GM19043 (cell line): ENCODE measurements at regions not wholly inside any gene's neighbourhood (a gene's known extent, or its start where the extent isn't known, plus 50 kb on each side); places are given as distances from the start of the nearest gene placed in this dataset.

Source experiments
- ATAC-seq: cut with Tn5 transposase; IDR thresholded peaks from one replicate; pipeline ENCODE4 v1.9.1; 2021; ENCODE audit warnings: low read depth; ENCODE audit not compliant: unreplicated experiment

DNA sequence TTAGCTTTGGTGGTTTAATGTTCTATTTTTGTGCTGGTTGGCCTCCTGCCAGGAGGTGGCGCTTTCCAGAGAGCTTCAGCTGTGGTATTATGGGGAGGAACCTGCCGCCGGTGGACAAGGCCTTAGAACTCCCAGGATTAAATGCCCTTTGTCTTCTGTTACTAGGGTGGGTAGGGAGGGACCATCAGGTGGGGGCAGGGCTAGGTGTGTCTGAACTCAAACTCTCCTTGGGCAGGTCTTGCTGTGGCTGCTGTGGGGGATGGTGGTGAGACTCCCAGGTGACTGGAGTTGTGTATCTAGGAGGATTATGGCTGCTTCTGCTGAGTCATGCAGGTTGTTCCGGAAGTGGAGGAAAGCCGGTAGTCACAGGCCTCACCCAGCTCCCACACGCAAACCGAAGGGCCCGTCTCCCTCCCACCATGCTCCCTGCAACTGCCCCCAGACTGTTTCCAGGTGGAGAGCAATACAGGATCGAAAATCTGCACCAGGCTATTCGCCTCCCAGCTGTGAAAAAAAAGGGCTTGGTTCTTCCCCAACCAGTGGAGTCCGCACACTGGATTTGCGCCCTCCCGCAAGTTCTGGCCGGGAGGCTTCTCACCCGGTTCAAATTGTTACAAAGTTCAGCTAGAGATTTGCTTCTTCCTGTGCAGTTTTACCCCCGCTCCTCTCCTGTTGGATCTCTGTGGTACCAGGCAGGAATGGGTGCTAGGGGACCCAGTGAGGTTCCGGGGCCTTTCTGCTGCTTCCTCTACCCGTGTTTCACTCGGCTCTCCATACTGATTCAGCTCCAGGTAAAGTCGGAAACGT, 220.5 kb downstream of the CENPF start:
- ATAC-seq: no peak

DNA sequence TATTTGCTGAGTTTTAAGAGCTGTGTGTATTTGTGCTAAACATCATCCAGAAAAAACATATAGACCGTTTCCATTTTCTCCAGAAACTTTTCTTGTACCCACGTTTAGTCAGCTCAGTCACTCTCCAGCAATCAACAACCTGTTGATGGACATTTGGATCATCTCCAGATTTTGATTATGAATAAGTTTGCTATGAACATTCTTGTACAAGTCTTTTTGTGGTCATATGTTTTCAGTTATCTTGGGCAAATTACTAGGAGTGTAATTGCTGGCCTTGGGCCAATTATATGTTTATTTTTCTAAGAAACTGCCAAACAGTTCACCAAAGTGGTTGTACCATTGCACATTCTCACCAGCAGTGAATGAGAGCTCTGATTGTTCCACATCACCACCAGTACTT, 221.8 kb downstream of the CENPF start:
- ATAC-seq: no peak

DNA sequence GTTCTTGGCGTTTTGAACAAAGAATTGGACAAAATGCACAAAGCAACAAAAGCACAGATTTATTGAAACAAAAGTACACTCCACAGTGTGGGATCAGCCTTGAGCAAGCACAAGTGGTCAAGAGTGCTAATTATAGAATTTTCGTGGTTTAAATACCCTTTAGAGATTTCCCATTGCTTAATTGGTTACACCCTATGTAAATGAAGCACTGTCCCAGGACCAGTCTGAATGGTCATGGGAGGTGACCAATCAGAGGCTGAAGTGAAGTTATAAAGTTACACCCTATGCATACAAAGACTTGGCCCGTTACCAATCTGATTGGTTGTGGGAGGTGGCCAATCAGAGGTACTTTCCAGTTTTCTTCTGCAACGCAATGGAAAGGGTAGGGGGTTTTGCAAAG, 223.6 kb downstream of the CENPF start:
- ATAC-seq: no peak

DNA sequence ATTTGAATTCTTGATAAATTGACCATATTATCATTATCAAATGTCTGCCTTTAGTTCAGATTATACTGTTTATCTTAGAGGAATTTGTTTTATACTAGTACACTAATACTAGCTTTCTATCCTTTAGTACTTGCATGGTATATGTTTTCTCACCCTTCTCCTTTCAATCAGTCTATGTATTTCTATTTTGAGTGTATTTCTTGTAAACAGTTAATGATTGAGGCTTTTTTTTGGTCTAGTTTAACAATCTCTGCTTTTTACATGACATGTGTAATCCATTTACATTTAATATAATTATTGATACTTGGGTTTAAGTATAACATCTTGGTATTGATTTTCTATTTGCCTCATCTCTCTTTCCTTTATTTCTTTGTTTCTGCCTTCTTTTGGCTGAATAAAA, 224.9 kb downstream of the CENPF start:
- ATAC-seq: no peak

DNA sequence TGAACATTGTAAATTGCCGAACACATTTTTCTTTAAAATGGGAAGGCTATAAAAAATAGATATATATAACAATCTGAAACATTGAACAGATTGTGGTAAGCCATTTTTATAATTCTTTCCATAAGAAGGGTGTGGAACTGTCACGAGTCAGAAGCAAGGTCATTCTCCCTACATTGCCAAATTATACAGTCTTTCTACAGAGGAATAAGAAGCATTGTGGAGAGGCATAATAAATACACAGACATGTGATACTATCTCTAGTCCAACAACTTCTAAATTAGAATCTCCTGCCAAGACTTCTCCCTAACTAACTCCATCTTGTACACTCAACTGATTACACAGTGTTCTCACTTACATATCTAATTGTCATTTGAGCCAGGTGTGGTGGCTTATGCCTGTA, 227.9 kb downstream of the CENPF start:
- ATAC-seq: no peak

DNA sequence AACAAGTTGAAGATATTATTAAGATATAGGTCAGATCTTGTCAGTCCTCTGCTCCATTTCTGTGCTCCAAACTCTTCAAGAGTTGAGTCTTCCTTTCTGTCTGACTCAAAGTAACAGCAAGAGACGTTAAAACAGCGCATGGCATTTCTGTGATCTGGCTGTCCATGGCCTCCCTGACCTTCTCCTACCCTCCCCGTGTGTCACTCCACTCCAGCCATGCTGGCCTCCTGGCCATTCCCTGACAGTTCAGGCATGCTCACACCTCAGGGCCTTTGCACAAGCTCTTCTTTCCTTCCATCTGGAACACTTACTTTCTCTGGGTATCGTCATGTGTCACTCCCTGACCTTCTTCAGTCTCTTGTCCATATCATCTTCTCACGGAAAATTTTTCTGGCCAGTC, 229.0 kb downstream of the CENPF start:
- ATAC-seq: no peak

DNA sequence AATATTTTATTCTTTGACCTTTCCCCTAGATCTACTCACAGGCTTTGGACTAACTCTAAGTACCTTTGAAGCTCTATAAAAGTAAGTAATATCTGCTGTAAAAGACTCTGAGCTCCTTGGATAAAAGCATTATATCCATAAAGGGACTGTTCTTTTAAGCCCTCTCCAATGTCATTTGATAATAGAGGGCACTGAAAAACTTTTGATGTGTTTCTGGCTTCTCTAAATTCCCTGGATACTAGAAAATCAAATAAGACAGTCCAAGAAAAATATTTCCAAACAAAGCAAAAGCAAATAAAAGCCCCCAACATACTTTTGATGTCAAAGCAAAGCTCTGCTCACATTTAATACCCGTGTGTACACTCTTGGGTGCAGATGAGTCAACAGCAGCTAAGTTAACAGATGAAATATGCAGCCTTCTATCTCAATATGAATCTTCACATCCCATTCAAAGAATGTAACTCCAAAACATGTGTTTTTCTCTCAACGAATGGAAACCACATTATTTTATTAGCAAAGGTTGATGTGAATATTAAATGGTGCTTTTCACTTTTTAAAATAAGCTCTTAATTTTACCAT, 230.3 kb downstream of the CENPF start:
- no peak for ATAC-seq

DNA sequence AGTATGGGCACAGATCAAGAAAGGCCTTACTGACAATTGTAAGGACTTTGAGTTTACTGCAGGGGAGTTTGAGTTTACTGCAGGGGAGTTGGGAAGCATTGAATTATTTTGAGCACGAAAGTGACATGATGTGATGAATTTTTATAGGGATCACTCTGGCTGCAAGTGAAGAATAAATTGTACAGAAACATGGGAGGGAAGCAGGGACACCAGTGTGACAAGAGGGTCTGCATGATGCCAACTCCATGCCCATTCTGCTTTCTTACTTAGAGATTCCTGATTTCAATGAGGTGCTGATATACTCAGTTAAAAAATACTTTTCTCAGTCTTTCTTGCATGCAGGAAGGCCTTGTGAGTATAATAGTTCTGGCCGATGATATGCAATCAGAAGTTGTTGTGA, 234.4 kb downstream of the CENPF start:
- ATAC-seq: no peak

DNA sequence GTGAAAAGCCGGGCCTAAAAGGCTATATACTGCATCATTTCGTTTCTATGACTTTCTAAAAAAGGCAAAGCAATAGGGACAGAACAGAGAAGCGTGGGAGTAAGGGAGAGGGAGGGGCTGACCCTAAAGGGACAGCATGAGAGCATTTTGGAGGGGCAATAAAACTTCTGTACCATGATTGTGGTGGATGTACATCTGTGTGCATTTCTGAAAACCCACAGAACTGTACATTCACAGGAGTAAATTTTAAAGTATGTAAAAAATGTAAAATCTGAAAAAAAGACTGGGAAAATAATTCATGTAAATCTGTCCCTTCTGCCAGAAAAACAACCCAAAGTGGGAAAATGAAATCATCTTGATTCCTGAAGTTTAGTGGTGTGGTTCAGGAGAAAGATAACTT, 235.4 kb downstream of the CENPF start:
- no peak for ATAC-seq

DNA sequence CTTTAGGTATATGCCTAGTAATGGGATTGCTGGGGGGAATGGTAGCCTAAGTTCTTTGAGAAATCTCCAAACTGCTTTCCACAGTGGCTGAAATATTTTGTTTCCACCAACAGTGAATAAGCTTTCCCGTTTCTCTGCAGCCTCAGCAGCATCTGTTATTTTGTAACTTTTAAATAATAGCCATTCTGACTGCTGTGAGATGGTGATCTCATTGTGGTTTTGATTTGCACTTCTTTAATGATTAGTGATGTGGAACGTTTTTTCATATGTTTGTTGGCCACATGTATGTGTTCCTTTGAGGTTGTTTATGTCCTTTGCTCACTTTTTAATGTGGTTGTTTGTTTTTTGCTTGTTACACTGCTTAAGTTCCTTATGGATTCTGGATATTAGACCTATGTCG, 237.4 kb downstream of the CENPF start:
- no peak for ATAC-seq

DNA sequence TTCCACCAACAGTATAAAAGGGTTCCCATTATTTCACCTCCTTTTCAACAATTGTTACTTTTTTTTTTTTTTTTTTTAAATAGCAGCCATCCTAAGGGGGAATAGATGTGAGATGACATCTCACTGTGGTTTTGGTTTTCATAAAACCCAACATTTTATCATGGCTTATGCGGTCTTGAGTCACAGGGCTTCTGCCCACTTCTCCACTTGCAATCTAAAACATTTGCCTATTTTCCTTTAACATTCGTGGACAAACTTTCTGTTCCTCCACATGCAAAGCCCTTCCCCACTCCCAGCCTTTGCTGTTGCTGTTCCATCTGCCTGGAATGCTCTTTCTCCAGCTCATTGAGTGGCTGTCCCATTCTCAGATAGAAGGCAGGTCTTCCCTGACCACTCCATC, 239.7 kb upstream of the KCNK2 start:
- ATAC-seq: no peak

DNA sequence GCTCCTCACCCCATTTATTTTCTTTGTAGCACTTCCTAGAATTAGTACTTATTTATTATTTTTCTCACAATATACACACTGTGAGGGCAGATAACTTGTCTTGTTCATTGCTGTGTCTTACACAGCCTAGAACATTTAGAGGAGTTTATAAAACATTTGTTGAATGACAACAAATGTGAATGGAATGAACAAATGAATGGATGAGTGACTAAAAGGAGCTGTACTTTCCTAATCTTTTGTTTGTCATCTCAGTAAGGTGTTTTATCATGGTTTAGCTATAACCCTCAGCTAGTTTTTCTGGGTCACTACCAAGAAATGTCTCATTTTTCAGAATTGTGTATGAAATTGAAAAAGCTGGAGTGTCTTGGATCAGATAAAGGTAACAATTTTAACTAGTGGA, 239.3 kb upstream of the KCNK2 start:
- ATAC-seq: no peak

DNA sequence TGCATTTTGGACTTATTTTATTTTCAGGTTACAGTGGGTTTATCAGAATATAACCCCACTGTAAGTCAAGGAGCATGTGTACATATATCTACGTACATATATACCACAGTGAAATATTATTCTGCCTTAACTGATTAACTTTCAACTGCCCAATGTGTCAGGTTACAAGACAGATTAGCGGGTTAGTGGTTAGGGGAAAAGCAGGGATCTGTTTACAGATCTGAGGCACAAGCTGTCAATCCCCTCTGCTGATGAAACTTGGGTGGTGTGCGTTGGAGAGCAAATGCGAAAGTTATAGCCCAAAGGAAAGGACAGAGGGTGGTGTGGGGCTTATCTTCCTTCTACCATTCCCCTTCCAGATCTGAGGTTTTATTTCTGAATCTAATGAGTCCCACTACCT, 238.2 kb upstream of the KCNK2 start:
- no peak for ATAC-seq

DNA sequence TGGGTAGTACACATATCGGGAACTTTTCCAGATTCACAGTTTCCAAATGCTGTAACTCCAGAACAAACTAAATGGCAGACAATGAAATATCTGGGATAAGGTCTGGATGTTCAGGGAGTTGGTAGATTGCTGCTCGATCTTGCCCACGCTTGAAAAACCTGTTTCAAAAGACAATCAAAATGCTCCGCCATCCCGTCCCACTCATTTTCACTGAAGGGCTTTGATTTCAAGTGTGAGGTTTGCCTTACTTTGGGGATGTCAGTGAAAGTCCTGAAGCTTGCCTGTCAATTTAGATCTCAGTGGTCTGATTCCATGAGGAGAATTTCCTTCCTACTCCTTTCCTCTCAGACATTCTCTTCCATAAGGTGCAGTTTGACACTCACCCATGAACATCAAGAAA, 236.3 kb upstream of the KCNK2 start:
- no peak for ATAC-seq

DNA sequence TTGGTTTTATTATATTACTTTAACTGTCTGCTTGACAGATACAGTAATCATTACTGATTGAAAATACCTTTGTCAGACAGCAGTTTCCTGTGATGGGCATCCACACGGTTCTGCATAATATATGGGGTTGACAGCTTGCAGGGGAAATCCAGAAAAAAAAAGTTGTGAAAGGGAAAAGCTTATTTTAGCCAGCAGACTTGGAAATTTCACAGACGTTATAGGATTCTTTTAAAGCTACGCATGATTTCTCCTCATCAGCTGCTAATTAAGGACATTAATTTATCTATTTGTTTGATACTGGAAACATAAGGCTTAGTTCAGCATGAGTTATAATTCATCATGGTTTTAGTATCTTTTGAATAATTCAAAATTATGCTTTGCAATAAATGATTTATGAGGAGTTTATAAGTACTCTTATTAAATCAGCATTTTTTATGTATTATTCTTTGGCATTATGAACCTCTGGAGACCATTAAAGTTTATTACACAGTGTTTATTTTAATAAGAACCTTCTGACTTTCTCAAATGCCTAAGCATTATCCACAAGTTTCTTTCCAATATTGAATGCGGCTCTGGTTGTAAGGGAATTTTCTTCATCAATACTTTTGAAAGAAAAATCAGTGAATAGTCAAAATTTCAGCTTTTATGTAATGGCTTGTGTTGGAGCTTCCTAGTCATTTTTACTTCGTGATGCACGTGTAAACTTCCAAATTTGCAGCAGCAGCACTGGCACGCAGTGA, 235.3 kb upstream of the KCNK2 start:
- no peak for ATAC-seq

DNA sequence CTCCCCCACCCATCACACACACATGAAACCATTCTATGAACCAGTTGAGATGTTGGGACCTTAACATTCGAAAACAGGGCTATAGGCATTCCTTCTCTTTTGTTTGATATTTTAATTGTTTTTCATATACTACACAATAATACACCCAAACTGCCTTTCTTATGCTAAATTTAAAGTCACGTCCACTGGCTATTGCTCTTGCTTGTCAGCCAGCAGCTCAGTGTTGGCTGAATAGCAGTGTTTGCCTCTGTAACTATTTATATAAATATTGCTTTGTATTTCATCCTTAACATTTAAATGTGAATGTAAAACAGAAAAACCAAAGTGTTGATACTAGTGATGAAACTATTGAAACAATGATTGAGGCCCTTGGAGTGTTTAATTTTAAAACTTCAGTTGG, 234.4 kb upstream of the KCNK2 start:
- ATAC-seq: no peak

DNA sequence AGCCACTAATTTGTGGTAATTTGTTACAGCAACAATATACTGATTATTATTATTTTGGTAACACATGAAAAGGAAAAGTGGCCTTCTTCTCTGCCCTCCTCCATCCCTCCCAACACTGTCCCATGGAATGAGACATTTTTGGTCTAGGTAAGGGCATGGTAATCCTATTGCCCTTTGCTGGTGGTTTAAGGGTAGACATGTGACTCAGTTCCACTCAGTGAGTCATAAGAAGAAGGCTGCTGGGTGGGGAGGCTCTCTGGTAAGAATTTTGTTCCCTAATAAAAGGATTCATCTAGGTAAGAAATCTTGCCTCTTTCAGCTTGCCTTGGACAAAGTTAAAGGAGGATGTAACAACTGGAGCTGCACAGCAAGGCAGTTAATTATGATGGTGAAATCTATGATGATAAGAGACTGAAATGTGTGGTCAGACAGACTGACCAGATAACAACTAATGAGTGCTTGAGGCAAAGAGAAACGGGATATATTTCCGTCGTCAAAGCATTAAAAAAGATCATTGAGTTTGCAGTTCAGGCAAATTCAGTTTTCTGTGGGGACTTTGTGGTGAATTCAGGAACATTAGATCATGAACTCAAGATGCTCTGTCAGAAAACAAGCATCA, 232.0 kb upstream of the KCNK2 start:
- no peak for ATAC-seq

DNA sequence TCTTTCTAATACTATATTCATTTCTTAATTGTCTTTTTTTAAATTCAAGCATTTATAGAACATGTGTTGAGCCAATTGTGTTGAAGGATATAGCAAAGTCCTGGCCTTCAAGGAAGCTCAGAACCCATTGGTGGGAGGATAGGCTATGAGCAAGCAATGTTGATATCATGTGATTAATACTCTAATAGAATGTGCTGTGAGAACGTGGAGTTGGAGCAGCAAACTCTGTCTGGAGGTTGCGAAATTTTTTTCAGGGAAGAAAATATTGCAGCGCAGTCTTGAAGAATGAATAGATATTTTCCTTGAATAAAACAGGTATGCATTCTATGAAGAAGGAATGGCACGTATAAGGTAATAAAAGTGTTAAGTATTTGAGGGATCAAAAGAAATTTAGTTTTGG, 229.2 kb upstream of the KCNK2 start:
- ATAC-seq: no peak

DNA sequence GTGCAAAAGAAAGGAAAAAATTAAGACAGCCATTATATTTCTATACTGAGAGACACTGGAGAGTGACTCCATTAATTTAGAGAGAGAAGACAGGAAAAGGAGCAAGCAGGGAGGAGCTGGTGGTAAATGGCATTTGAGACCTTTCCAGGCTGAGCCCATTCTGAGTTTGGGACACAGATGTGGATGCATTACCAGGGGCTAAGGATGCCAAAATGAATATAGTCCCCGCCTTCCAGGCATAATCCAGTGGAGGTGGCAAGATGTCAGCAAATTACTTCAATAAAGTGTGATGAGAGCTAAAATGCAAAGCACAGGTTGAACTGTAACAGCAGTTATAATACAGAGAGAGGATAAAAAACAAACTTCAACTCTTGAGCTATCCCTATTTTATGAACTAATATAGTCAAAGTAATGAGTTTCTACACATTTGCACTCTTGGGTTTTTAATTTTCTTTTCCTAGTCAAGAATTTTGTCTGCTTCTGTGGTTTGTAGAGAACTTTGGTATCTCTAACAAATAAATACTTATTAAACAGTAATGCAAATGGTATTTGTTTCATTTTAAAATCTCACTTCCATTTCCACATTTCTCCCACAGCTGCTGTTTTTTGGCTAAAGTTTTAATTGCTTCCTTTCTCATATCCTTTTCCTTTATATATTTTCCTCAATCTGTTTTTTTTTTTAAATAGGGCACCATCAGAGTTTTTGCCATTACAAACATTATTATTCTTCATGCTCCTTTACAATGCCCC, 228.2 kb upstream of the KCNK2 start:
- ATAC-seq: no peak

DNA sequence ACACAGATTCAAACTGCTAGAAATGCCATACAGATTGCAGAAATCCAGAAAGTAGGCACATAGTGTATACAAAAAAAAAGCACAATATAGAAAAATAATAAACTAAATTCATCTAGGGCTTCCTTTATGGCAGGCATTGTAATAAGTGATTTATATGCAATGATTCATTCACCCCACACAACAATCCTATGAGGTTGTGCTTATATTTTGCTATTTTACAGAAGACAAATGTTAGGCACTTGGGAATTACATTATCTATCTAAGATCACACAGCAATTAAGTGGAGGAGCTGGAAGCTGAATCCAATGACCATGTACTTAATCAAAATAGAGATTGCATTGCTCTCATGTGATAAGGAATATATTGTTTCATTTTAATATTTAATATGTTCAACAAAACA, 225.7 kb upstream of the KCNK2 start:
- no peak for ATAC-seq

DNA sequence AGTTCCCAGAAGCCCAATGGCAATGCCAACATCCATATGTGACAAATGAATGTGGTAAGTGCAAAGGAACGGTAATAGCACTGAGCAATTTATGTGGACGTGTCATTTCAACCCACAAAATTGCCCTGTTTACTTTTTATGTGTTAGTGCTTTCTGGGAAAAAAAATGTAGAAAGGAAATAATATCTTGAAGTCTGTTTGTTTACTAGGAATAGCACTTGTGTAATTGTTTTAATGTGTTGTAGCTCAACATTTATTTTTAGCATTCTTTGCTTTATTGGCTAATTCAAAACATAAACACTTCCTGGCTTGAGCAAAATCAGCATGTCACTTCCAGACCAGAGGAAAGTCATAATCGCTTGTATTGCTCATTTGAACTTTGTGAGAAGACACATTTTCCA, 224.8 kb upstream of the KCNK2 start:
- ATAC-seq: no peak
